ENCODE measurements at regions not wholly inside any gene's neighbourhood (a gene's known extent, or its start where the extent isn't known, plus 50 kb on each side); places are given as distances from the start of the nearest gene placed in this dataset.

GRCh38 chr9:81513059-81513458 lies 176.3 kb downstream of the TLE1 start:
- Histone ChIP-seq H3K4me3 (ENCODE audit: low read depth, low read length) (no peak overlapping the region), H3K4me1 (ENCODE audit: control insufficient read depth, insufficient read depth, low read length, unreplicated experiment) (no peaks in the 10 kb centered on the region), H3K27me3 (ENCODE audit: insufficient read depth, low read length) (no peaks in the 10 kb centered on the region; the same call in 1 of the 2 replicates), H2AFZ (ENCODE audit: low read length, unreplicated experiment) (no peak overlapping the region), H3K36me3 (ENCODE audit: insufficient read depth, low read length) (no peaks in the 10 kb centered on the region), H3K27ac (ENCODE audit: low read depth, low read length) (no peak overlapping the region), H3K79me2 (ENCODE audit: control insufficient read depth, insufficient read depth, low read length, unreplicated experiment) (no peaks in the 10 kb centered on the region)

GRCh38 chr9:81512641-81513040 lies 176.7 kb downstream of the TLE1 start:
- Histone ChIP-seq H3K79me2 (ENCODE audit: control insufficient read depth, insufficient read depth, low read length, unreplicated experiment) (no peaks in the 10 kb centered on the region), H3K4me1 (ENCODE audit: control insufficient read depth, insufficient read depth, low read length, unreplicated experiment) (no peaks in the 10 kb centered on the region), H2AFZ (ENCODE audit: low read length, unreplicated experiment) (no peak overlapping the region), H3K4me3 (ENCODE audit: low read depth, low read length) (no peak overlapping the region), H3K27ac (ENCODE audit: low read depth, low read length) (no peak overlapping the region), H3K27me3 (ENCODE audit: insufficient read depth, low read length) (no peaks in the 10 kb centered on the region; the same call in 1 of the 2 replicates), H3K36me3 (ENCODE audit: insufficient read depth, low read length) (no peaks in the 10 kb centered on the region)

GRCh38 chr9:81508476-81508875 lies 180.9 kb downstream of the TLE1 start:
- no peak overlapping the region for H3K27ac ChIP-seq (ENCODE audit: low read depth, low read length)
- H3K4me1 ChIP-seq (ENCODE audit: control insufficient read depth, insufficient read depth, low read length, unreplicated experiment): no peaks in the 10 kb centered on the region

GRCh38 chr9:81506941-81507864 lies 182.1 kb downstream of the TLE1 start:
- no peaks in the 10 kb centered on the region for H3K4me1 ChIP-seq (ENCODE audit: control insufficient read depth, insufficient read depth, low read length, unreplicated experiment)
- no peak overlapping the region for H3K27ac ChIP-seq (ENCODE audit: low read depth, low read length)
- no peaks in the 10 kb centered on the region for H3K79me2 ChIP-seq (ENCODE audit: control insufficient read depth, insufficient read depth, low read length, unreplicated experiment)
- no peak overlapping the region for H2AFZ ChIP-seq (ENCODE audit: low read length, unreplicated experiment)
- no peaks in the 10 kb centered on the region for H3K27me3 ChIP-seq (ENCODE audit: insufficient read depth, low read length)
- no peak overlapping the region for H3K4me3 ChIP-seq (ENCODE audit: low read depth, low read length)
- no peaks in the 10 kb centered on the region for H3K36me3 ChIP-seq (ENCODE audit: insufficient read depth, low read length)

More at GRCh38 chr9:81508476-81508875, 180.9 kb downstream of the TLE1 start:
- H3K79me2 ChIP-seq (ENCODE audit: control insufficient read depth, insufficient read depth, low read length, unreplicated experiment): no peaks in the 10 kb centered on the region
- no peak overlapping the region for H3K4me3 ChIP-seq (ENCODE audit: low read depth, low read length)
- no peaks in the 10 kb centered on the region for H3K36me3 ChIP-seq (ENCODE audit: insufficient read depth, low read length)
- H2AFZ ChIP-seq (ENCODE audit: low read length, unreplicated experiment): no peak overlapping the region
- no peaks in the 10 kb centered on the region for H3K27me3 ChIP-seq (ENCODE audit: insufficient read depth, low read length)

GRCh38 chr9:81499594-81499993 lies 189.8 kb downstream of the TLE1 start:
- H3K27ac ChIP-seq (ENCODE audit: low read depth, low read length): peak overlapping the region; percentile 49
- H3K4me1 ChIP-seq (ENCODE audit: control insufficient read depth, insufficient read depth, low read length, unreplicated experiment): peaks cover 13% of the 10 kb centered on the region
- peaks cover 8% of the 10 kb centered on the region for H3K27me3 ChIP-seq (ENCODE audit: insufficient read depth, low read length)
- H3K79me2 ChIP-seq (ENCODE audit: control insufficient read depth, insufficient read depth, low read length, unreplicated experiment): no peaks in the 10 kb centered on the region
- H3K36me3 ChIP-seq (ENCODE audit: insufficient read depth, low read length): no peaks in the 10 kb centered on the region
- H3K4me3 ChIP-seq (ENCODE audit: low read depth, low read length): no peak overlapping the region
- no peak overlapping the region for H2AFZ ChIP-seq (ENCODE audit: low read length, unreplicated experiment)

- H3K4me1 ChIP-seq (ENCODE audit: control insufficient read depth, insufficient read depth, low read length, unreplicated experiment): peaks cover 14% of the 10 kb centered on the region
- peaks cover 8% of the 10 kb centered on the region for H3K27me3 ChIP-seq (ENCODE audit: insufficient read depth, low read length)
- H2AFZ ChIP-seq (ENCODE audit: low read length, unreplicated experiment): no peak overlapping the region
- H3K79me2 ChIP-seq (ENCODE audit: control insufficient read depth, insufficient read depth, low read length, unreplicated experiment): no peaks in the 10 kb centered on the region
- peak overlapping the region; percentile 3; the same call in 1 of the 2 replicates for H3K4me3 ChIP-seq (ENCODE audit: low read depth, low read length)
- H3K36me3 ChIP-seq (ENCODE audit: insufficient read depth, low read length): no peaks in the 10 kb centered on the region
- H3K27ac ChIP-seq (ENCODE audit: low read depth, low read length): peak overlapping the region; percentile 49
These were observed 190.3 kb downstream of the TLE1 start for GRCh38 chr9:81499021-81499454.

- peak overlapping the region; percentile 3; the same call in 1 of the 2 replicates for H3K4me3 ChIP-seq (ENCODE audit: low read depth, low read length)
- H3K27ac ChIP-seq (ENCODE audit: low read depth, low read length): no peak overlapping the region
- no peaks in the 10 kb centered on the region for H3K79me2 ChIP-seq (ENCODE audit: control insufficient read depth, insufficient read depth, low read length, unreplicated experiment)
These were observed 190.8 kb downstream of the TLE1 start for GRCh38 chr9:81498576-81498975.

GRCh38 chr9:81497091-81497490 lies 192.3 kb downstream of the TLE1 start:
- H3K27ac ChIP-seq (ENCODE audit: low read depth, low read length): no peak overlapping the region
- no peaks in the 10 kb centered on the region for H3K36me3 ChIP-seq (ENCODE audit: insufficient read depth, low read length)
- no peak overlapping the region for H2AFZ ChIP-seq (ENCODE audit: low read length, unreplicated experiment)
- peaks cover 8% of the 10 kb centered on the region for H3K27me3 ChIP-seq (ENCODE audit: insufficient read depth, low read length)
- H3K4me1 ChIP-seq (ENCODE audit: control insufficient read depth, insufficient read depth, low read length, unreplicated experiment): peaks cover 30% of the 10 kb centered on the region
- H3K4me3 ChIP-seq (ENCODE audit: low read depth, low read length): no peak overlapping the region
- H3K79me2 ChIP-seq (ENCODE audit: control insufficient read depth, insufficient read depth, low read length, unreplicated experiment): no peaks in the 10 kb centered on the region

More at GRCh38 chr9:81498576-81498975, 190.8 kb downstream of the TLE1 start:
- Histone ChIP-seq H2AFZ (ENCODE audit: low read length, unreplicated experiment) (no peak overlapping the region), H3K4me1 (ENCODE audit: control insufficient read depth, insufficient read depth, low read length, unreplicated experiment) (peaks cover 18% of the 10 kb centered on the region), H3K27me3 (ENCODE audit: insufficient read depth, low read length) (peaks cover 8% of the 10 kb centered on the region), H3K36me3 (ENCODE audit: insufficient read depth, low read length) (no peaks in the 10 kb centered on the region)

- peaks cover 31% of the 10 kb centered on the region for H3K4me1 ChIP-seq (ENCODE audit: control insufficient read depth, insufficient read depth, low read length, unreplicated experiment)
- H3K4me3 ChIP-seq (ENCODE audit: low read depth, low read length): no peak overlapping the region
- peaks cover 8% of the 10 kb centered on the region for H3K27me3 ChIP-seq (ENCODE audit: insufficient read depth, low read length)
- H3K27ac ChIP-seq (ENCODE audit: low read depth, low read length): peak overlapping the region; percentile 29; the same call in 1 of the 2 replicates
- no peaks in the 10 kb centered on the region for H3K79me2 ChIP-seq (ENCODE audit: control insufficient read depth, insufficient read depth, low read length, unreplicated experiment)
- no peaks in the 10 kb centered on the region for H3K36me3 ChIP-seq (ENCODE audit: insufficient read depth, low read length)
- no peak overlapping the region for H2AFZ ChIP-seq (ENCODE audit: low read length, unreplicated experiment)
These were observed 196.5 kb downstream of the TLE1 start for GRCh38 chr9:81492710-81493447.

GRCh38 chr9:81490605-81491331 lies 198.6 kb downstream of the TLE1 start:
- Histone ChIP-seq H3K4me3 (ENCODE audit: low read depth, low read length) (no peak overlapping the region), H3K27ac (ENCODE audit: low read depth, low read length) (peak overlapping the region; percentile 58), H3K79me2 (ENCODE audit: control insufficient read depth, insufficient read depth, low read length, unreplicated experiment) (no peaks in the 10 kb centered on the region), H3K4me1 (ENCODE audit: control insufficient read depth, insufficient read depth, low read length, unreplicated experiment) (peaks cover 31% of the 10 kb centered on the region), H3K27me3 (ENCODE audit: insufficient read depth, low read length) (peaks cover 7% of the 10 kb centered on the region), H2AFZ (ENCODE audit: low read length, unreplicated experiment) (no peak overlapping the region), H3K36me3 (ENCODE audit: insufficient read depth, low read length) (no peaks in the 10 kb centered on the region)
